RWPE2 (cell line): ENCODE measurements at regions not wholly inside any gene's neighbourhood (a gene's known extent, or its start where the extent isn't known, plus 50 kb on each side); places are given as distances from the start of the nearest gene placed in this dataset.

Experiments used
- ATAC-seq: fragments of 200-7000 bp; cut with Tn5 transposase; 3 replicates; pipeline ENCODE4 v1.9.1; 2021; ENCODE audit warnings: low read depth
- DNase-seq: peaks from one replicate; pipeline ENCODE4 v3.0.0-alpha.2; 2020; ENCODE audit warnings: low spot score
- H3K27ac ChIP-seq: fragments of 450-650 bp; 2 replicates; pipeline ENCODE4 v1.5.1; 2017; ENCODE audit warnings: mild to moderate bottlenecking; ENCODE audit not compliant: poor library complexity, severe bottlenecking
- H3K27me3 ChIP-seq: fragments of 250-450 bp; sonication (Bioruptor Pico); 2 replicates; pipeline ENCODE4 v1.5.1; 2021; ENCODE audit warnings: mild to moderate bottlenecking, moderate library complexity; ENCODE audit not compliant: insufficient read depth, poor library complexity, severe bottlenecking
- H3K36me3 ChIP-seq: fragments of 250-450 bp; sonication (Bioruptor Pico); 2 replicates; pipeline ENCODE4 v1.5.1; 2020; ENCODE audit warnings: low read depth, mild to moderate bottlenecking, moderate library complexity
- H3K4me1 ChIP-seq: fragments of 250-450 bp; sonication (Bioruptor Pico); 2 replicates; pipeline ENCODE4 v1.5.1; 2021; ENCODE audit warnings: mild to moderate bottlenecking, moderate library complexity; ENCODE audit not compliant: insufficient read depth, poor library complexity, severe bottlenecking
- H3K4me3 ChIP-seq: fragments of 250-450 bp; sonication (Bioruptor Pico); 2 replicates; pipeline ENCODE4 v1.5.1; 2021; ENCODE audit warnings: mild to moderate bottlenecking, moderate library complexity; ENCODE audit not compliant: severe bottlenecking
- H3K9me3 ChIP-seq: fragments of 250-450 bp; sonication (Bioruptor Pico); 2 replicates; pipeline ENCODE4 v1.5.1; 2021; ENCODE audit warnings: mild to moderate bottlenecking, moderate library complexity; ENCODE audit not compliant: severe bottlenecking
- TF ChIP-seq, protein P1 (sequence below): fragments of 450-650 bp; IDR thresholded peaks from one replicate; pipeline ENCODE4 v1.5.1; 2017; ENCODE audit warnings: mild to moderate bottlenecking, moderate library complexity; ENCODE audit not compliant: poor library complexity, severe bottlenecking

DNA sequence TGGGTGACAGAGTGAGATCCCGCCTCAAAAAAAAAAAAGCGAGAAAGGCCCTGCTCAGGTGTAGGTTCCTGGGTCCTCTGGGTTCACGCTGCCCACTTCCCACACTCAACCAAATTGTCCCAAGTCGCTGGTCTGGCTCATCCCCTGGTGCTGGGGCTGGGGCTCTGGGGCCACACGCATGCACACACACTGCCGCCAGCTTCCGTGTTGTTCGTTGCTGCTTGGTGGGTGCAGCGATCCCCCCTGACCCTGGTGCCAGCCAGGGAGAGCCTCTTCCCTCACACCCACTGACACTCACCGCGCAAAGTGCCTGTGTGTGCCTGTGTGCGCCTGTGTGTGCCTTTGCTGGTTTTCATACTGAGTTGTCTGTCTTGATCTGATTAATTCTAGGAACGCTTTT, 124.1 kb upstream of the NKX1-1 start:
- TF ChIP-seq, protein P1, sequence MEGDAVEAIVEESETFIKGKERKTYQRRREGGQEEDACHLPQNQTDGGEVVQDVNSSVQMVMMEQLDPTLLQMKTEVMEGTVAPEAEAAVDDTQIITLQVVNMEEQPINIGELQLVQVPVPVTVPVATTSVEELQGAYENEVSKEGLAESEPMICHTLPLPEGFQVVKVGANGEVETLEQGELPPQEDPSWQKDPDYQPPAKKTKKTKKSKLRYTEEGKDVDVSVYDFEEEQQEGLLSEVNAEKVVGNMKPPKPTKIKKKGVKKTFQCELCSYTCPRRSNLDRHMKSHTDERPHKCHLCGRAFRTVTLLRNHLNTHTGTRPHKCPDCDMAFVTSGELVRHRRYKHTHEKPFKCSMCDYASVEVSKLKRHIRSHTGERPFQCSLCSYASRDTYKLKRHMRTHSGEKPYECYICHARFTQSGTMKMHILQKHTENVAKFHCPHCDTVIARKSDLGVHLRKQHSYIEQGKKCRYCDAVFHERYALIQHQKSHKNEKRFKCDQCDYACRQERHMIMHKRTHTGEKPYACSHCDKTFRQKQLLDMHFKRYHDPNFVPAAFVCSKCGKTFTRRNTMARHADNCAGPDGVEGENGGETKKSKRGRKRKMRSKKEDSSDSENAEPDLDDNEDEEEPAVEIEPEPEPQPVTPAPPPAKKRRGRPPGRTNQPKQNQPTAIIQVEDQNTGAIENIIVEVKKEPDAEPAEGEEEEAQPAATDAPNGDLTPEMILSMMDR: no peak
- H3K4me1 ChIP-seq: no peaks in the 10 kb centered on the region
- H3K9me3 ChIP-seq: peaks cover 3% of the 10 kb centered on the region
- peaks cover 40% of the 10 kb centered on the region for H3K27me3 ChIP-seq
- H3K27ac ChIP-seq: no peak overlapping the region
- DNase-seq (no peak), ATAC-seq (no peak)
- no peaks in the 10 kb centered on the region for H3K36me3 ChIP-seq
- no peak overlapping the region for H3K4me3 ChIP-seq

GRCh38 chr4:1524761-1525160, 118.5 kb upstream of the NKX1-1 start:
- Histone ChIP-seq H3K9me3 (peaks cover 3% of the 10 kb centered on the region), H3K27me3 (peaks cover 49% of the 10 kb centered on the region), H3K4me1 (no peaks in the 10 kb centered on the region), H3K27ac (no peak overlapping the region), H3K36me3 (no peaks in the 10 kb centered on the region), H3K4me3 (no peak overlapping the region)
- ATAC-seq (no peak), DNase-seq (no peak)
- TF ChIP-seq, protein P1: no peak

DNA sequence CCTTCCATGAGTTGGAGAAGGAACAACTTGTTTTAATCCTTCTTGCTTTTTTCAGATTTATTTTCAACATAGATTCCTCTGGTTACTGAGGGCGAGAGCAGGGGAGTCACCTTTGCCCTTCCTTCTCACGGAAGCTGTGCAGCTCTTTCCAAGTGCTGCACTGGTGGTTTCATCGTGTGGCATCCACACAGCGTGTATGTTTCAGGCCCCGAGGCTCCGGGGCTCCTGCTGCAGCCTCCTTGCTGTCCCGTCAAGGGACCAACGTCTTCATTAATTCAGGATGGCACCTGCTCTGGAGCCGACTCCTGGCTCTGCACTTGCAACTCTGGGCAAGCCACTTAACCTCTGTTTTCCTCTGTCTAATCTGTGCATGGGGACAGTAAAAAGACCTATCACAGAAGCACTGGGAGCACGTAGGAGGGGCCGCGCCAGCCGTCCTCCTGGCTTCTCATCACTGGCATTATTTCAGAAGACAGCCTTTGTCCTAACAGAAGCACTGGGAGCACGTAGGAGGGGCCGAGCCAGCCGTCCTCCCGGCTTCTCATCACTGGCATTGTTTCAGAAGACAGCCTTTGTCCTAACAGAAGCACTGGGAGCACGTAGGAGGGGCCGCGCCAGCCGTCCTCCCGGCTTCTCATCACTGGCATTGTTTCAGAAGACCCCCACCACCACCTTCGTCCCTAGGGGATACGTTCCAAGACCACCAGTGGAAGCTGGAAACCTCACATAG, 117.8 kb upstream of the NKX1-1 start:
- Histone ChIP-seq H3K4me3 (no peak overlapping the region), H3K36me3 (no peaks in the 10 kb centered on the region), H3K9me3 (peaks cover 3% of the 10 kb centered on the region), H3K27ac (no peak overlapping the region), H3K27me3 (peaks cover 49% of the 10 kb centered on the region), H3K4me1 (no peaks in the 10 kb centered on the region)
- no peak for DNase-seq
- TF ChIP-seq, protein P1: no peak
- ATAC-seq: peak; percentile 42; the same call in 2 of the 3 replicates

GRCh38 chr4:1523506-1523905, 117.3 kb upstream of the NKX1-1 start:
- DNase-seq: no peak
- Histone ChIP-seq H3K4me1 (no peaks in the 10 kb centered on the region), H3K4me3 (no peak overlapping the region), H3K27ac (no peak overlapping the region), H3K36me3 (no peaks in the 10 kb centered on the region), H3K27me3 (peaks cover 53% of the 10 kb centered on the region), H3K9me3 (peaks cover 3% of the 10 kb centered on the region)
- no peak for ATAC-seq
- TF ChIP-seq, protein P1: no peak

- peaks cover 3% of the 10 kb centered on the region for H3K9me3 ChIP-seq
- no peaks in the 10 kb centered on the region for H3K36me3 ChIP-seq
- H3K27ac ChIP-seq: no peak overlapping the region
- peaks cover 52% of the 10 kb centered on the region for H3K27me3 ChIP-seq
- H3K4me3 ChIP-seq: no peak overlapping the region
- no peaks in the 10 kb centered on the region for H3K4me1 ChIP-seq
- TF ChIP-seq, protein P1: no peak
- DNase-seq (no peak), ATAC-seq (no peak)
Measured at GRCh38 chr4:1523033-1523432, 116.8 kb upstream of the NKX1-1 start.
